ENCODE measurements at regions not wholly inside any gene's neighbourhood (a gene's known extent, or its start where the extent isn't known, plus 50 kb on each side); places are given as distances from the start of the nearest gene placed in this dataset.

- no peak for DNase-seq (ENCODE audit: extremely low read depth, low read depth)
- no peak for TF ChIP-seq CTCF (IDR thresholded peaks at IDR 0.05; ENCODE audit: low read depth, low read length, missing control alignments)
- no peak overlapping the region for H3K4me3 ChIP-seq (replicated peaks; ENCODE audit: low read depth, low read length)
Measured at GRCh38 chr10:109417803-109418202, 505.5 kb downstream of the XPNPEP1 start.

- H3K4me3 ChIP-seq (replicated peaks; ENCODE audit: low read depth, low read length), result no peak overlapping the region
- no peak for TF ChIP-seq CTCF (IDR thresholded peaks at IDR 0.05; ENCODE audit: low read depth, low read length, missing control alignments)
- no peak for DNase-seq (ENCODE audit: extremely low read depth, low read depth)
Measured at GRCh38 chr10:109412353-109412752, 511.0 kb downstream of the XPNPEP1 start.

- no peak for DNase-seq (ENCODE audit: extremely low read depth, low read depth)
- TF ChIP-seq CTCF (IDR thresholded peaks at IDR 0.05; ENCODE audit: low read depth, low read length, missing control alignments), result no peak
Measured at GRCh38 chr10:109411917-109412316, 511.4 kb downstream of the XPNPEP1 start.

GRCh38 chr10:109405338-109405737 lies 518.0 kb downstream of the XPNPEP1 start:
- no peak for TF ChIP-seq CTCF (IDR thresholded peaks at IDR 0.05; ENCODE audit: low read depth, low read length, missing control alignments)
- H3K4me3 ChIP-seq (replicated peaks; ENCODE audit: low read depth, low read length), result no peak overlapping the region
- DNase-seq (ENCODE audit: extremely low read depth, low read depth), result no peak

More at GRCh38 chr10:109411917-109412316, 511.4 kb downstream of the XPNPEP1 start:
- H3K4me3 ChIP-seq (replicated peaks; ENCODE audit: low read depth, low read length), result no peak overlapping the region

- DNase-seq (ENCODE audit: extremely low read depth, low read depth), result no peak
- TF ChIP-seq CTCF (IDR thresholded peaks at IDR 0.05; ENCODE audit: low read depth, low read length, missing control alignments), result no peak
- no peak overlapping the region for H3K4me3 ChIP-seq (replicated peaks; ENCODE audit: low read depth, low read length)
Measured at GRCh38 chr10:109403551-109403950, 519.8 kb downstream of the XPNPEP1 start.

- no peak overlapping the region for H3K4me3 ChIP-seq (replicated peaks; ENCODE audit: low read depth, low read length)
- no peak for DNase-seq (ENCODE audit: extremely low read depth, low read depth)
- TF ChIP-seq CTCF (IDR thresholded peaks at IDR 0.05; ENCODE audit: low read depth, low read length, missing control alignments), result no peak
Measured at GRCh38 chr10:109393425-109393824, 529.9 kb downstream of the XPNPEP1 start.

- TF ChIP-seq CTCF (IDR thresholded peaks at IDR 0.05; ENCODE audit: low read depth, low read length, missing control alignments), result no peak
- no peak overlapping the region for H3K4me3 ChIP-seq (replicated peaks; ENCODE audit: low read depth, low read length)
- no peak for DNase-seq (ENCODE audit: extremely low read depth, low read depth)
Measured at GRCh38 chr10:109386921-109387320, 536.4 kb downstream of the XPNPEP1 start.
